Stimulated activated naive B cell treated with anti-CD40 and anti-IgM and Interleukin-4, amounts not matched to agents 10 μg/mL and 1 μg/mL and 100 μg/mL, for 72 hours (primary cell): ENCODE measurements at regions not wholly inside any gene's neighbourhood (a gene's known extent, or its start where the extent isn't known, plus 50 kb on each side); places are given as distances from the start of the nearest gene placed in this dataset.
"Not testable (repeated sequence)": the region's sequence is repeated elsewhere in the genome, so short reads cannot be mapped to it uniquely, and the experiment has no call there.

Experiments used
- ATAC-seq, 2 donors: fragments of 150-1000 bp; cut with Tn5 transposase; replicated peaks; 2 replicates each; pipeline ENCODE4 v1.10.0; 2021; ENCODE audit warnings: moderate library complexity in 1 of 2
- DNase-seq: peaks from one replicate; pipeline ENCODE4 v3.0.0; 2021
- H3K27ac Mint-ChIP-seq: one replicate; pipeline ENCODE4 v1.8.0; 2022; ENCODE audit warnings: mild to moderate bottlenecking, mixed read lengths
- H3K27me3 Mint-ChIP-seq, 2 donors: one replicate each; pipeline ENCODE4 v1.8.0; 2022; ENCODE audit warnings: mixed read lengths in 2 of 2
- H3K36me3 Mint-ChIP-seq, 2 donors: one replicate each; pipeline ENCODE4 v1.8.0; 2022; ENCODE audit warnings: mixed read lengths in 2 of 2, mild to moderate bottlenecking in 1 of 2
- H3K4me1 Mint-ChIP-seq, 2 donors: one replicate each; pipeline ENCODE4 v1.8.0; 2022; ENCODE audit warnings: mixed read lengths in 2 of 2, mild to moderate bottlenecking in 1 of 2
- H3K4me3 Mint-ChIP-seq, 2 donors: one replicate each; pipeline ENCODE4 v1.8.0; 2022; ENCODE audit warnings: mild to moderate bottlenecking in 2 of 2, mixed read lengths in 2 of 2, moderate library complexity in 1 of 2
- H3K9me3 Mint-ChIP-seq, 2 donors: one replicate each; pipeline ENCODE4 v1.8.0; 2022; ENCODE audit warnings: mixed read lengths in 2 of 2, mild to moderate bottlenecking in 1 of 2

DNA sequence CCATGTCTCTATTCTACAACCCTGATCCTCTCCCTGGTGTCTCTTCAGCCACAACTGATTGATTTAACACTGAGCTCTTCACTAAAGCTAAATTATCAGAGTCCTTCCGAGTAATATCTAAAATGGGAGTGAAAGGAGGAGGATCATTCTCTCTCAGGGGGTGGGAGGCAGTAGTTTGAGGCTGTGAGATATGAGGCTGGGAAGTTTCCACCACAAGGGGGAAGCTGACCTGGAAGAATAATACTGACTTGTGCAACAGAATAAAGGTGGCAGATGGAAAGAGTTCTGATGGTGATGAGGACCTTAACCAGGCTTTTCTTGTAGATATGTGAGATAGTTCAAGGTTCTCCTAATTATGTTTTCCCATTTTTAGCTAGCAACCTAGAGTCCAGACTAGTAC, 241.6 kb upstream of the VKORC1L1 start:
- H3K4me3 Mint-ChIP-seq, H3K27me3 Mint-ChIP-seq, DNase-seq, H3K9me3 Mint-ChIP-seq, H3K36me3 Mint-ChIP-seq, ATAC-seq, H3K27ac Mint-ChIP-seq, H3K4me1 Mint-ChIP-seq: not testable (repeated sequence)

DNA sequence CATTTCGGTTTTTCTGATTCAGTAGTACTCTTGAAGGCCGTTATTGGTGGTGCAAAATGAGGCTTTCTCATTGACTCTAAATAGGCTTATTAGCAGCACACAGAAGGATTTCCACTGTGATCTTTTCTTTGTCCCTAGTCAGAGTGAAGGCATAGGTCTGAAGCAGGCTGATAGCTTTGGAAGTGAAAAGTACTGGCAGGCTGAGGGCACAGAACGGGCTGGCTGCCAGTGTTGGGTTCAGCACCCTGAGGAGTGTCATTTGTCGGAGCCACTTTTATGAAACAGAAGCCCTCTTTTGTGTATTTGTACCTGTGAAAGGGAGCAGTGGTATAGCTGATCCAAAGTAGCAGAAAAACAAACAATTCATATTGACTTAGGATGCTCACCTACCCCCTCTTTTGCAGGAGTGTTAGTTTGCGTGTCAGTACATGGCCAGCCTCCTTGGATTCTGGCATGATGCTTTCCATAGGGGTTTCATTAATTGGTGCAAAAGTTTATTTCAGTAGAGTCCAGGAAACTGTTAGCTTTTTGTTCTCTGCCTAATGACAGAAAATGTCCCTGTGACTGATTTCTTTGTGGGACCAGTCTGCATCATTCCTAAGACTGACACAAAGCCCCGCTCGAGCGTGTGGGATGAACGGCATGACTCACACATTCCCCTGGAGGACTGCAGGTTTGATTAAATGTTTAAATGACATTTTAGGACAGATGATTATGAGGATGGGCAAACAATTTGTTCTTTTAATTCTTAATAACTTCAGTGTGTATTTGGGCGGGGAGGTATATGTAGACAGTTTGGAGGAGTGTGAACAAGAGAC, 239.1 kb upstream of the VKORC1L1 start:
- not testable (repeated sequence) for H3K36me3 Mint-ChIP-seq, H3K27ac Mint-ChIP-seq, H3K9me3 Mint-ChIP-seq, ATAC-seq, H3K27me3 Mint-ChIP-seq, H3K4me3 Mint-ChIP-seq, DNase-seq, H3K4me1 Mint-ChIP-seq

DNA sequence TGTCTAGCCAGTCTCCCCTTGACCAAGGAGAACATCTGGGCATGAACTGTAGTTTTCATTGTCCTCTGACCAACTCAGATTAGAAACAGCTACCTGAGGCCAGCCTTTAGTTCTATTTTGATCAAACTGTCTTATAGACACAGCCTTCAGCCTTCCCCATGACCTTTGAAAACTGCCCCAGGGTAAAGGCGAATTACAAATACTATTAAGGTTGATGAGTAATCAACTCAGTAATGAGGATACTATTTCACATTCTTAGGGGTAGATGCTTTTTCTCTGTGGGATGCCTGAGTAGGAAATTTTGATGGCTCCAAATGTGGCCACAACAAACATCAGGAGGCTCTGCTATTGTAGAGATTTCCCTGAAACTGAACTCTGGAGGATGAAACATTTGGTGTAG, 234.0 kb upstream of the VKORC1L1 start:
- ATAC-seq, H3K9me3 Mint-ChIP-seq, H3K27me3 Mint-ChIP-seq, H3K27ac Mint-ChIP-seq, H3K36me3 Mint-ChIP-seq, H3K4me3 Mint-ChIP-seq, H3K4me1 Mint-ChIP-seq, DNase-seq: not testable (repeated sequence)

DNA sequence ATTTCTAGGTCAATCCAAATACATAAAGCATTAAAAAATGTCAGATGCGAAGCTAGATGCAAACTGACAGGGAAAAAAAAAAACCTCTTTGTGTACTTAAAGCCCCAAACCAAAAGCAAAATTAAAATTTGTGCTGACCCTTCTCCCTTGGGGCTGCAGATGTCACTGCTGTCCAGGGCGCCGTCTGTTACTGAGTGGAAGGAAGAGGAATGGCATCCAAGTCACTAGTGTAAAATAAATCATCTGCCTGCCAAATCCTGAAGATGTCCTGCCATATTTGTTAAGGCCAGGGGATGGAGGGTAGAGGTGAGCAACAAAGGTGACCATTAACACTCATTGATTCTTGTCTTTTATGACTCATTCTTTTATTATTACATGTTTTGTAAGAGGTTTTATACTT, 233.2 kb upstream of the VKORC1L1 start:
- ATAC-seq = peak in 1 of 2 donors; percentile 29

DNA sequence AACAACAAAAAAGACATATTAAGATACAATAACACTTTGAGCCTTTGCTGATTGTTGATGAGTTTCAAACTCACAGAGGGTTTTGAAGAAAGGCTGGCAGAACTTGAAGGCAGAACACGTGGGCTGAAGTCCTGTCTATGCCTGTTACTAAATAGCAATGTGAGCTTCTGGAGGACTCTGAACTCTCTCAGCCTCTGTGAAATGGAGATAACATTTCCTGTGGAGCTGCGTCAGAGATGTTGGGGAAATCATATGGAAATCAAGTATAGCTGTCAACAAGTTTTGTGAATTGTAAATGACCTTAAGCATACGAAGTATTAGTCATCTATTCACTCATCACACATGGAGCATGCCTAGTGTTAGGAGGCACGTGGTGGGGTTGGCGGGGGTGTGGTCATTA, 229.4 kb upstream of the VKORC1L1 start:
- not testable (repeated sequence) for H3K27ac Mint-ChIP-seq, H3K4me3 Mint-ChIP-seq, ATAC-seq, H3K27me3 Mint-ChIP-seq, DNase-seq, H3K4me1 Mint-ChIP-seq, H3K36me3 Mint-ChIP-seq, H3K9me3 Mint-ChIP-seq

More for the DNA sequence above, 233.2 kb upstream of the VKORC1L1 start:
- not testable (repeated sequence) for DNase-seq, H3K4me1 Mint-ChIP-seq, H3K4me3 Mint-ChIP-seq, H3K27ac Mint-ChIP-seq, H3K36me3 Mint-ChIP-seq, H3K27me3 Mint-ChIP-seq, H3K9me3 Mint-ChIP-seq

DNA sequence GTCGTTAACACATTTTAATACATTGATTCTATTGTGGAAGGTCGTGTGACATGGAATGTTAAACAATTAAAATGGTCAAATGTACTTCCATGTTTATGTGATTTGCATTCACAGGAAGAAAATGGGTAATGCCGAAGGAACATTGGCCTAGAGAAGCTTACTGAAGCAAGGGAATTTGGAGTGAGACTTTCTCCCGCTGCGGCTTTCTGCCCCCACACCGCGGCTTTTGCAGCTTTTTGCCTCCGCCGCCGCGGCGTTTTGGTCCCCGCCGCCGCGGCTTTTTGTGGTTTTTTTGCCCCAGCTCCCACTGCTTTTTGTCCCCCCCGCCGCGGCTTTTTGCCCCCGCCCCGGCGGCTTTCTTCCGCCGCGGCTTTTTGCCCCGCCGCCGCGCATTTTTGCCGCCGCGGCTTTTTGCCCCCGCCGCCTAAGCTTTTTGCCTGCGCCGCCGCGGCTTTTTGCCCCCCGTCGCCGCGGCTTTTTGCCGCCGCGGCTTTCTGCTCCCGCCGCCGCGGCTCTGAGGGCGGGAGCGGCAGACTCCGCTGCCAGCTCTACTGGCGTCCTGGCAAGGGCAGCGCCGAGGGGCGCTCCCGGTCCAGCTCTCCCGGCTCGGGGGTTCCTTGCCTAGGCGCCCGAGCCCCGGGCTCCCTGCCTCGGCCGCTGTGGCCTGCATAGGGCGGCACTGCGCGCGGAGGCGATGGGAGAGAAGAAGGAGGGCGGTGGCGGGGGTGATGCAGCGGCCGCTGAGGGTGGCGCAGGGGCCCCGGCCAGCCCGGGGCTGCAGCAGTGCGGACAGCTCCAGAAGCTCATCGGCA, 225.5 kb upstream of the VKORC1L1 start:
- not testable (repeated sequence) for H3K4me1 Mint-ChIP-seq, H3K36me3 Mint-ChIP-seq, H3K9me3 Mint-ChIP-seq, DNase-seq, H3K4me3 Mint-ChIP-seq, H3K27ac Mint-ChIP-seq, H3K27me3 Mint-ChIP-seq, ATAC-seq

DNA sequence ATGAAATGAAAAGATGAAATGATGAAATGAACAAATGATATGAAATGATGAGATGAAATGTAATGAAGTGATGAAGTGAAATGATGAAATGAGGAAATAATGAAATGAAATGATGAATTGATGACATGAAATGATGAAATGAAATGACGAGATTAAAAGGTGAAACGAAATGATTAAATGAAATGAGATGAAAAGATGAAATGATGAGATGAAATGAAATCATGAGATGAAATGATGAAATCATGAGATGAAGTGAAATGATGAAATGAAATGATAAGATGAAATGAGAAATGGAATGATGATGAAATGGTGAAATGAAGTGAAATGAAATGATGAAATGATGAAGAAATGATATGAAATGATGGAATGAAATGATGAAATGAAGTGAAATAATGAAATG, 221.7 kb upstream of the VKORC1L1 start:
- H3K4me1 Mint-ChIP-seq, H3K36me3 Mint-ChIP-seq, H3K27me3 Mint-ChIP-seq, H3K9me3 Mint-ChIP-seq, H3K27ac Mint-ChIP-seq, H3K4me3 Mint-ChIP-seq, DNase-seq, ATAC-seq: not testable (repeated sequence)

DNA sequence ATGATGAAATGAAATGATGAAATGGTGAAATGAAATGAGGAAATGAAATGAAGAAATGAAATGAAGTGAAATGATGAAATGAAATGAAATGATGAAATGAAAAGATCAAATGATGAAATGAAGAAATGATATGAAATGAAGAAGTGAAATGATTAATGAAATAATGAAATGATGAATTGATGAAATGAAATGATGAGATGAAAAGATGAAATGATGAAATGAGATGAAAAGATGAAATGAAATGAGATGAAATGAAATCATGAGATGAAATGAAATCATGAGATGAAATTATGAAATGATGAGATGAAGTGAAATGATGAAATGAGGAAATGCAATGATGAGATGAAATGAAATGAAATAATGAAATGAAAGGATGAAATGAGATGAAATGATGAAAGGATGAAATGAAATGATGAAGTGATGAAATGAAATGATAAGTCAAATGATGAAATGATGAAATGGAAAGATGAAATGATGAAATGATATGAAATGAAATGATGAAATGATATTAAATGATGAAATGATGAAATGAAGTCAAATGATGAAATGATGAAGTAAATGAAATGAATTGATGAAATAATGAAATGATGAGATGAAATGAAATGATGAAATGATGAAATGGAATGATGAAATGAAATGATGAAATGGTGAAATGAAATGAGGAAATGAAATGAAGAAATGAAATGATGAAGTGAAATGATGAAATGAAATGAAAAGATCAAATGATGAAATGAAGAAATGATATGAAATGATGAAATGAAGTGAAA, 220.9 kb upstream of the VKORC1L1 start:
- not testable (repeated sequence) for H3K4me1 Mint-ChIP-seq, H3K27me3 Mint-ChIP-seq, DNase-seq, ATAC-seq, H3K9me3 Mint-ChIP-seq, H3K36me3 Mint-ChIP-seq
- peak overlapping the region; percentile 82 for H3K27ac Mint-ChIP-seq
- H3K4me3 Mint-ChIP-seq = peak overlapping the region in 1 of 2 donors; percentile 22

DNA sequence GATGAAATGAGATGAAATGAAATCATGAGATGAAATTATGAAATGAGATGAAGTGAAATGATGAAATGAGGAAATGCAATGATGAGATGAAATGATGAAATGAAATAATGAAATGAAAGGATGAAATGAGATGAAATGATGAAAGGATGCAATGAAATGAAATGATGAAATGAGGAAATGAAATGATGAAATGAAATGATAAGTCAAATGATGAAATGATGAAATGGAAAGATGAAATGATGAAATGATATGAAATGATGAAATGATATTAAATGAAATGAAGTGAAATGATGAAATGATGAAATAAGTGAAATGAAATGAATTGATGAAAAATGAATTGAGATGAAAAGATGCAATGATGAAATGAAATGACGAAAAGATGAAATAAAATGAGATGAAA, 220.2 kb upstream of the VKORC1L1 start:
- not testable (repeated sequence) for H3K27ac Mint-ChIP-seq, DNase-seq

DNA sequence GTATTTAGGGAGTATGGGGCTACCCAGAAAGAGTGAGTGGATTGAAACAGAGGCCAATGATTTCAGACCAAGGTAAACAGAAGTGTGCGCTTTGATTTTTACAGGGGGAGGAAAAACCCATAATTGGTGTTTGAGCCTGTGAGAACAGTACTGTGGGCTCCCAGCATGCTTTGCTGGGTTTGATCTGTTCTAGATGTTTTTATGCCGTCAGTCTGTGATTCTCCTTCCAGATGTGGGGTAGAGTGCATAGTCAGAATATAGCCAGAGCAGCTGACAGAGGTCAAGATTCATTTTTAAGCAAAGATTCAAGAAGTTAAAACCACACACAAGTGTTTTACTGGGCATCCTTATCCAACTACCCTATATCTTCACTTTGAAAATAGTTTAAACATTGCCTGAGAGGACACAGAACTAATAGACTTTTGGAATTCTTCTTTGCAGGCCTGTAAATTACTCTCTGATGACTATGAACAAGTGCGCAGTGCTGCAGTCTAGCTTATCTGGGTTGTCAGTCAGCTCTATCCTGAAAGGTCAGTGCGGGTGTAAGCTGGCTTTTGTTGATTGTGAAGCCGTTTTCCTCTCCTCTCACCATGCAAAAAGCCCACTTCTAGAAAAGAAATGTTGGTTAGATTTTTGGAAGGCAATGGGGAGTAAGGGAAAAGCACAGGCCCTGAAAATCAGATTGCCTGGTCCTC, 216.2 kb upstream of the VKORC1L1 start:
- not testable (repeated sequence) for H3K27me3 Mint-ChIP-seq, ATAC-seq, H3K9me3 Mint-ChIP-seq, H3K36me3 Mint-ChIP-seq, H3K27ac Mint-ChIP-seq, DNase-seq, H3K4me1 Mint-ChIP-seq, H3K4me3 Mint-ChIP-seq

More for the DNA sequence above, 220.2 kb upstream of the VKORC1L1 start:
- H3K27me3 Mint-ChIP-seq, H3K4me3 Mint-ChIP-seq, H3K9me3 Mint-ChIP-seq, ATAC-seq, H3K36me3 Mint-ChIP-seq, H3K4me1 Mint-ChIP-seq: not testable (repeated sequence)

DNA sequence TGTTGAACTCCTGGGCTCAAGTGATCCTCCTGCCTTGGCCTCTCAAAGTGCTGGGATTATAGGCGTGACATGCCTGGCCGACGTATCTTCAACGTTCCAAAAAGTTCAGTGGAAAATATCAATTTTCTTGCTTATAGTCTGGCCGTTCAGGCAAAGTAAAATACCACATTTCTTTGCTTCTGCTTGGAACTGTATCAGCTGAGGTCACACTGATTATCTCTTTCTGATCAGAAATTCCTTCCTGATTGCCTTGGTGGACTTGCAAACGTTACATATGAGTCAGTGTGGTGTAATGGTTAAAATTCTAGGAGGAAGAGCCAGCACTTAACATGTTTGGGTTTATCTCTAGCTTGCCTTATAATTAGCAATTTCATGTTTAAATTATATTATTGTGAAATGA, 189.5 kb upstream of the VKORC1L1 start:
- H3K27ac Mint-ChIP-seq, H3K36me3 Mint-ChIP-seq, ATAC-seq, H3K9me3 Mint-ChIP-seq, H3K27me3 Mint-ChIP-seq, DNase-seq, H3K4me3 Mint-ChIP-seq, H3K4me1 Mint-ChIP-seq: not testable (repeated sequence)

DNA sequence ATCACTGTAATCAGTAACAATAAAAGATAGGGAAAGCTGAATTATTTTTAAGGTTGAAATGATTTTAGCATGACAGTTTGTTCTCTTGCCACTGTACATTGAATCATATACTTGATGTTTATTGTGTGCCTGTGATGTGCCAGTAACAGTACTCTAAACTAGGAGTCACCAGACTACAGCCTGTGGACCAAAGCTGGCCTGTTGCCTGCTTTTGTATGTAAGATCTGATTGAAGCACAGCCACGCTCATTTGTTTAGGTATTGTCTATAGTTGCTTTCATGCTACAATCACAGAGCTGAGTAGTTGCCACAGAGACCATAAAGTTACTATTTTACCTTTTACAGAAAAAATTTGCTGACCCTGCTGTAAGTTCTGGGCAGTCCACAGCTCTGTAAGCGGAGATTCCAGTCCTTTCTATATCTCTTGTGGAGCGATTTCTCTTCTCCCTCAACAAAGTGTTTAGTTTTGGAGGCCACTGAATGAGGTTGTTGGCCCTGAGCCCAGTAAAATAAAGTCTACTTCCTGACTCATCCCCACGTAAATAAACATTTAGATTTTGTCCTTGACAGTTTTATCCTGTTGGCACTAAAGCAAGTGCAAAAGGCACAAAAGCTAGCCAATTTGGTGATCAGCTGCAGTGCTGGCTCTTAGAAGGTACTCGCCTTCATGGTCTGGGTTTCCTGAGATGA, 173.7 kb upstream of the VKORC1L1 start:
- H3K36me3 Mint-ChIP-seq, H3K4me1 Mint-ChIP-seq, H3K27ac Mint-ChIP-seq, H3K9me3 Mint-ChIP-seq, DNase-seq, H3K27me3 Mint-ChIP-seq, H3K4me3 Mint-ChIP-seq, ATAC-seq: not testable (repeated sequence)

DNA sequence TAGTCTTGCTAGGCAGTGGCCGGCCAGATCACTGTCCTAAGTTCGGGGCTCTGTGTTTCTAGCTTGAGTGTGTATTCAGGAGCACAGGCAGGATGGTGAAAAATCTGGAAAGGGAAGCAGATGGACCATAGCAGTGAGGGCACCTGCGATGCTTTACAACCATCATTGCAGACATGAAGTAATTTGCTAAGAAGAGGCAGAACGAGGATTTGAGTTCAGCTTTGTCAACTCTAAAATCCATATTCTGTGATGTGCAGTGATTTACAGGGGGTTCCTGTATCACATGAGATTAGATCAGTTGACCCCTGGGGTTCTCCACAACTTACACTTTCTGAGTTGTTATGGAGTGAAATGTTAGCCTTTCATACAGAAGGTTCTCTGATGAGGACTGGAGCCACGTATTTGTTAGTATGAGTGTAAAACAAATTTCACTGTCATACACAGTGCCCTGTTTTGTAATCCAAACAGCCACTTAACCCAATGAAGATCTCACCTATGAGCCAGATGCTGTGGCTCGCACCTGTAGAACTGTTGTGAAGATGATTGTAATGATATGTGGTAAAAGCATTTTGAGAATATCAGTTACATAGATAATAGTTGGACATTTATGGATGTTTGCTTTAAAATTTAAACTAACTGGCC, 173.0 kb upstream of the VKORC1L1 start:
- H3K4me3 Mint-ChIP-seq, H3K36me3 Mint-ChIP-seq, ATAC-seq, H3K4me1 Mint-ChIP-seq, H3K27ac Mint-ChIP-seq, DNase-seq, H3K9me3 Mint-ChIP-seq, H3K27me3 Mint-ChIP-seq: not testable (repeated sequence)
